ES-I3 (cell line): ENCODE measurements at regions not wholly inside any gene's neighbourhood (a gene's known extent, or its start where the extent isn't known, plus 50 kb on each side); places are given as distances from the start of the nearest gene placed in this dataset.

Source experiments
- H3K36me3 ChIP-seq: 2 replicates; pipeline ENCODE4 v1.6.1; 2013; ENCODE audit warnings: mild to moderate bottlenecking, low read length, control low read depth, moderate library complexity; ENCODE audit not compliant: insufficient read depth
- H3K4me1 ChIP-seq: 2 replicates; pipeline ENCODE4 v1.6.1; 2013; ENCODE audit warnings: mild to moderate bottlenecking, control low read depth, low read length; ENCODE audit not compliant: insufficient read depth
- H3K9ac ChIP-seq: 2 replicates; pipeline ENCODE4 v1.6.1; 2013; ENCODE audit warnings: low read depth, mild to moderate bottlenecking, low read length, moderate library complexity
- H3K9me3 ChIP-seq: 2 replicates; pipeline ENCODE4 v1.6.1; 2013; ENCODE audit warnings: mild to moderate bottlenecking, low read length, moderate library complexity; ENCODE audit not compliant: control insufficient read depth, insufficient read depth

DNA sequence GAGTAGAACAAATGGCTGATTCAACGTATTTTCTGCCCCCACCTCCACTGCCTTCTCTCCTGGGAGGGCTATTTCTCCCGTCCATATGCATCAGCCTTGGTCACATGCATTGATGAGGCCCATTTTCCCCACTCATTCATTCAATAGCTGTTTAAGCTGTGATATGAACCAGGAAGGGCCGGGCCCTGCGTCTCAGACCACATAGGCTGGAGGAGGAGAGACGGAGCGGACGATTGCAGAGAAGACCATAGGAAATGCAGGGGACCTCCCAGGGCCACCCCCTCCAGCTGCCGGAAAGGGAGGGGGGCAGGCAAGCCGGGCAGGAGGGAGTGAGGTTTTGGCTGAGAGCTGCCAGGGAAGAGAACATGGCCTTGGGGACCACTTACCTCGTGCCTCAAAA, 104.4 kb upstream of the TMEM132D start:
- H3K4me1 ChIP-seq, result no peaks in the 10 kb centered on the region
- no peak overlapping the region for H3K9ac ChIP-seq
- H3K9me3 ChIP-seq, result no peaks in the 10 kb centered on the region
- no peaks in the 10 kb centered on the region for H3K36me3 ChIP-seq

DNA sequence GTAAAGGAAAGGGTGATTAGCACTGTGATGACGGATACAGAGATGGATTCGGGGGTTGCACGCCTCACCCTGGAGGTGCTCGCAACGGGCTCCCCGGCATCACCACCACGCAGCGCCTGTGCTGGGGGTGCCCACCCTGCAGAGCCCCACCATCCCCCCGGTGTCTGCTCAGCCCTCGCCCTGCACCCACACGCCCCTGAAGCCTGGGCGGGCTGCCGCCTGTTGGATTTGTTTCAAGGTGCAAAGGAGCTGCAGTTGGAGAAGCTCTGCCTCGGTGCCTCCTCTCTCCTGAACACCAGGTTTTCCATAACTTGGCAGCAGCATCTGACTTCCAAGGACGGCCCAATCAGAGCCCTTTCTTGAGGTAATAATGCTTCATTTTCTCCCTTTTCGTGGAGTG, 106.1 kb upstream of the TMEM132D start:
- Histone ChIP-seq H3K9ac (no peak overlapping the region), H3K36me3 (no peaks in the 10 kb centered on the region), H3K4me1 (peaks cover 3% of the 10 kb centered on the region; the same call in 1 of the 2 replicates), H3K9me3 (no peaks in the 10 kb centered on the region)

GRCh38 chr12:130011611-130012385, 108.0 kb upstream of the TMEM132D start:
- no peak overlapping the region for H3K9ac ChIP-seq
- H3K4me1 ChIP-seq, result peaks cover 3% of the 10 kb centered on the region; the same call in 1 of the 2 replicates
- no peaks in the 10 kb centered on the region for H3K9me3 ChIP-seq
- no peaks in the 10 kb centered on the region for H3K36me3 ChIP-seq

DNA sequence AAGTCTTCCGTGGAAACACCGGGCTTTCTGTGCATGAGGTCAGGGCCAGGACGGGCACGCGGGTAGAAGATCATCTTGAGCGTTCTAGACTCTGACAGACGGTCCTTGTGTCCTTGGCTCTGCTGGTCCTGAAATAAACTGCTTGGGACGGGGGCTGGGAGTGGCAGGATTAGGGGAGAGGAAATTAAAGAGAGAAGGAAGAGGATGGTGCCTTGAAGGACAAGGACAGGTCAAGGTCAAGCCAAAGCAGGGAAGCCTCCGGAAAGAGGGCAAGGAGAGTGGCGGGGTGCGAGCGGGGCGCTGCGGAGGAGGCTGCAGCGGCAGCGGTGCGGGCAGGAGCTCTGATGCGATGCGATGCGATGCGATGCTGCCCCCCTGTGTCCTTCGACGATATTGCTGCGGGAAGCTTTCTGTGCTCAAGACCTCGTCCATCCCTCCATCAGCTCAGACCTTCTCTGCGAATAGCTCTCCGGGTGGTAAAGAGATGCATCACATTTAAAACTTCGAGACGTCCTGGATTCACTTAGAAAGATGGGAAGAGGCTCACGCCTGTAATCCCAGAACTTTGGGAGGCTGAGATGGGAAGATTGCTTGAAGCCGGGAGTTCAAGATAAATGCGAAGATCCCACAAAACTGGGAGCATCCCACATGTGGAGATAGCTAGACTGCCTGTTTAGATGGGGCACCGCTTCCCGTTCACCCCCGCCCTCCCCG, 110.1 kb upstream of the TMEM132D start:
- H3K4me1 ChIP-seq, result peaks cover 6% of the 10 kb centered on the region
- H3K9me3 ChIP-seq, result no peaks in the 10 kb centered on the region
- no peak overlapping the region for H3K9ac ChIP-seq
- H3K36me3 ChIP-seq, result no peaks in the 10 kb centered on the region

GRCh38 chr12:130014485-130014807, 110.6 kb upstream of the TMEM132D start:
- H3K4me1 ChIP-seq, result peaks cover 6% of the 10 kb centered on the region
- H3K9me3 ChIP-seq, result no peaks in the 10 kb centered on the region
- no peaks in the 10 kb centered on the region for H3K36me3 ChIP-seq
- no peak overlapping the region for H3K9ac ChIP-seq

GRCh38 chr12:130016194-130016593, 112.4 kb upstream of the TMEM132D start:
- Histone ChIP-seq H3K4me1 (peaks cover 6% of the 10 kb centered on the region), H3K9ac (no peak overlapping the region), H3K36me3 (no peaks in the 10 kb centered on the region), H3K9me3 (no peaks in the 10 kb centered on the region)

DNA sequence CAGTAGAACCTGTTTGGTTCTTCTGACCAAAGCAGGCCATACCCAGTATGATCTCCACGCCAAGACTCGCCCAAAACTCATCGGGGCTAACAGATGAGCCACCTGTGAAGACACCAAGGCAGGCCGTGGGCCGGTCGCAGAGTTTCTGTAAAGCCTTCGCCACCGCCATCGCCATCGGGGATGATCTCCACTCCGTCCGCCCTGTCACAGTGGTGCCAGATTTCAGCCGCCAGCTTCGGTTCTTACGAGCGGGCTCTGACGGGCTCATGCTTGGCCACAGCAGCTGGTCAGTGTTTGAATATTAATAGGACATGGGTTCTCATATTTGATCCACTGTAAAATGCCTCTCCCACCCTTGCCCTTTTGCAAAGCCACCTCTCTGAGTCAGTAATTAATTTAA, 113.2 kb upstream of the TMEM132D start:
- Histone ChIP-seq H3K36me3 (no peaks in the 10 kb centered on the region), H3K9ac (no peak overlapping the region)

DNA sequence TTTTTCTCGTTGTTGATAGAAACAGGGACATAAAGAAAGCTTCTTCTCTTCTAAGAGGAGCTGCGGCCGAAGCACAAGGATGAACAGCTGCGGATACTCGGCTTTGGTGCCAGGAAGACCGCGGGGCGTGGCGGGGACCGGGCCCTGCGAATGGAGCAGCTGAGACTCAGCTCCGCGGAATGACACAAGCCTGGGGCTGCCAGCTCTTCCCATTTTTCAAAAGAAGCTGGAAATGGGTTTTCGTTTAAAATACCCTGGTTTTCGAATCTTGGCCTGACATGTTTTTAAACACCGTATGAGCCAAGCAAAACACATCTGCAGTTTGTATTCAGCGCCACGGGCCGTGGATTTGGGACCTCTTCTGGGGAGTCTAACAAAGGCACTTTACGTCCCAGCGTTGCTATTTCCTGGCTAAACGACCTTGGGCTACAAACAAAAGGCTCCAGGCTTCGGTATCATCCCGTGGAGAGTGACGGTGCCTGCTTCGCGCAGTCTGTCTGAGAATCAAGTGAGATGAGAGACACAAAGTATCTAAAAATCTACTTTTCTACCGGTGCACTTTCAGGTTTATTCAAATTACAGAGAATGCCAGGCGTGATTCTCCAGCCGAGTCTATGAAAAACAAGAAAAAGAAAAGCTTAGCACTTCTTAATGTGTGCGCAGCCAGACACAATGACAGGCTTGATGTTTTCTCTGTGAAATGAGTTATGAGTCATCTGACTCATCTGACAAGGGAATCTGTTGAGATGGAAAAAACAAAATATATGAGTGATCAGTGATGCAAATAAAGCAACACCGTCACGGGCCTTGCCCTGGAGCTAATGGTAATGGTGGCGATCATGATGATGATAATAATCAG, 114.0 kb upstream of the TMEM132D start:
- Histone ChIP-seq H3K9ac (no peak overlapping the region), H3K4me1 (peaks cover 6% of the 10 kb centered on the region), H3K9me3 (no peaks in the 10 kb centered on the region), H3K36me3 (no peaks in the 10 kb centered on the region)

More for the DNA sequence above, 113.2 kb upstream of the TMEM132D start:
- Histone ChIP-seq H3K4me1 (peaks cover 6% of the 10 kb centered on the region), H3K9me3 (no peaks in the 10 kb centered on the region)

- no peaks in the 10 kb centered on the region for H3K36me3 ChIP-seq
- H3K9me3 ChIP-seq, result no peaks in the 10 kb centered on the region
- H3K4me1 ChIP-seq, result peaks cover 8% of the 10 kb centered on the region
- H3K9ac ChIP-seq, result no peak overlapping the region
Observed at GRCh38 chr12:130018614-130019013, 114.8 kb upstream of the TMEM132D start.

GRCh38 chr12:130026608-130027176, 122.9 kb upstream of the TMEM132D start:
- H3K36me3 ChIP-seq, result no peaks in the 10 kb centered on the region
- H3K9me3 ChIP-seq, result no peaks in the 10 kb centered on the region
- H3K4me1 ChIP-seq, result peaks cover 5% of the 10 kb centered on the region; the same call in 1 of the 2 replicates
- H3K9ac ChIP-seq, result no peak overlapping the region

DNA sequence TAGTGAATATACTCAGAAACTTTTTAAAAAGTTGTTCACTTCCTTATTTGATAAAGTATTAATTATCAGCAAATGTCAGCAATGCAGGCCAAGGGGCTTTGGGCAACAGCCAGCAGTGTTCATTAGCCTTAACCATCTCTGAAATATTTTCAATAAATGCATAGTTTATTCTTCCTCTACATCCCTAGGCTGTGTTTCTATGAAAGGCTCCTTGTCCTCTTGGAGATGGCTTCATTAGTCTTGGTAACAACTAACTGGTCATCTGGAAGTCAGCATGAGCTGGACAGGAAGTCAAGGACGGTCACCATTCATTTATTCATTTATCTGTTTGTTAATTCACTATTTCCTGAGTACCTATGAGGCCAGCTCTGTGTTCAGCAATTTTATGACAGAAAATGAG, 124.0 kb upstream of the TMEM132D start:
- no peaks in the 10 kb centered on the region for H3K9me3 ChIP-seq
- H3K9ac ChIP-seq, result no peak overlapping the region
- no peaks in the 10 kb centered on the region for H3K36me3 ChIP-seq
- H3K4me1 ChIP-seq, result peaks cover 5% of the 10 kb centered on the region; the same call in 1 of the 2 replicates

DNA sequence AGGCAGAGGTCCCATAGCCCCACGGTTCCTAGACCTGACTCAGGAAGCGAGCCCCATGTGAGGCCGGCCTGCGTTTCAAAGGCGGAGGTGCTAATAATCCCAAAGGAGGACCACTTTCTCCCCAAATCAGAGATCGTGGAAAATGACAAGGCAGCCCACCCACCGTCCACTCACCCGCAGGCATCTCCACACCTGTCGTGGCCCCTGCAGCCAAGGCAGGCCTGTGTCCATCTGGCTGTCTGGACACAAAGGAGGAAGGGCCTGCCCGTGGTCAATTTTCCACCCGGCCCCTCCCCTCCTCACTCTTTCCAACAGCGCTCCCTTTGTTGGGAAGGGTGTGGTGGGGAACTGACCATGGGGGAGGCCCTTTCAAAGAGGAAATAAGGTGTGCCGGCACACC, 125.3 kb upstream of the TMEM132D start:
- Histone ChIP-seq H3K36me3 (no peaks in the 10 kb centered on the region), H3K9me3 (no peaks in the 10 kb centered on the region), H3K9ac (no peak overlapping the region), H3K4me1 (no peaks in the 10 kb centered on the region)

DNA sequence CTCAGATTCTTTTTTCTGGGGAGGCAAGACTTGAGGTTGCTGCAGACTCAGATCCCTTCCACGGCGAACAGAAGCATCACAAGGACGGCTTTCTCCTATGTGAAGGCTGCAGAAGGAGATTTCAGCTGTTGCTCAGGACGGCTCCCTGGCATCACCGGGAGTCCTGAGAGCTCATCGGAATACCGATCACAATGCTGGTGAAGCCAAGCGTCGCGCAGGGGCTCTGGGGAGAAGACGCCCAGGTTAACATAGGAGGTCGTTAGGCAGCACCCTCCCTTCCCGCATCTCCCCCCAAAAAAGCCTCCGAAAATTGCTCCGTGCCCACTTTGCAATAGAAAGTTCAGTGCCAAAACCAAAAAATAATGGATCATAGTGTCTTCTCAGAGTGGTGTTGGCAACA, 127.2 kb upstream of the TMEM132D start:
- H3K9ac ChIP-seq, result no peak overlapping the region
- no peaks in the 10 kb centered on the region for H3K36me3 ChIP-seq
- no peaks in the 10 kb centered on the region for H3K9me3 ChIP-seq
- no peaks in the 10 kb centered on the region for H3K4me1 ChIP-seq

- Histone ChIP-seq H3K36me3 (no peaks in the 10 kb centered on the region), H3K9me3 (no peaks in the 10 kb centered on the region), H3K9ac (no peak overlapping the region), H3K4me1 (no peaks in the 10 kb centered on the region)
Observed at GRCh38 chr12:130031571-130032189, 127.9 kb upstream of the TMEM132D start.
